GM12874 (cell line): ENCODE measurements at regions not wholly inside any gene's neighbourhood (a gene's known extent, or its start where the extent isn't known, plus 50 kb on each side); places are given as distances from the start of the nearest gene placed in this dataset.
A peak's percentile ranks its signal among the peaks of the same experiment; 100 is the strongest.

Experiments
- TF ChIP-seq, protein P1 (sequence below): IDR thresholded peaks from 2 replicates; pipeline ENCODE4 v1.5.1; 2011; ENCODE audit warnings: low read depth, mild to moderate bottlenecking, control low read depth, low read length, moderate library complexity; ENCODE audit not compliant: insufficient read depth

GRCh38 chr7:98724591-98724990 is 107.5 kb downstream of the NPTX2 start:
- TF ChIP-seq, protein P1, sequence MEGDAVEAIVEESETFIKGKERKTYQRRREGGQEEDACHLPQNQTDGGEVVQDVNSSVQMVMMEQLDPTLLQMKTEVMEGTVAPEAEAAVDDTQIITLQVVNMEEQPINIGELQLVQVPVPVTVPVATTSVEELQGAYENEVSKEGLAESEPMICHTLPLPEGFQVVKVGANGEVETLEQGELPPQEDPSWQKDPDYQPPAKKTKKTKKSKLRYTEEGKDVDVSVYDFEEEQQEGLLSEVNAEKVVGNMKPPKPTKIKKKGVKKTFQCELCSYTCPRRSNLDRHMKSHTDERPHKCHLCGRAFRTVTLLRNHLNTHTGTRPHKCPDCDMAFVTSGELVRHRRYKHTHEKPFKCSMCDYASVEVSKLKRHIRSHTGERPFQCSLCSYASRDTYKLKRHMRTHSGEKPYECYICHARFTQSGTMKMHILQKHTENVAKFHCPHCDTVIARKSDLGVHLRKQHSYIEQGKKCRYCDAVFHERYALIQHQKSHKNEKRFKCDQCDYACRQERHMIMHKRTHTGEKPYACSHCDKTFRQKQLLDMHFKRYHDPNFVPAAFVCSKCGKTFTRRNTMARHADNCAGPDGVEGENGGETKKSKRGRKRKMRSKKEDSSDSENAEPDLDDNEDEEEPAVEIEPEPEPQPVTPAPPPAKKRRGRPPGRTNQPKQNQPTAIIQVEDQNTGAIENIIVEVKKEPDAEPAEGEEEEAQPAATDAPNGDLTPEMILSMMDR: no peak

DNA sequence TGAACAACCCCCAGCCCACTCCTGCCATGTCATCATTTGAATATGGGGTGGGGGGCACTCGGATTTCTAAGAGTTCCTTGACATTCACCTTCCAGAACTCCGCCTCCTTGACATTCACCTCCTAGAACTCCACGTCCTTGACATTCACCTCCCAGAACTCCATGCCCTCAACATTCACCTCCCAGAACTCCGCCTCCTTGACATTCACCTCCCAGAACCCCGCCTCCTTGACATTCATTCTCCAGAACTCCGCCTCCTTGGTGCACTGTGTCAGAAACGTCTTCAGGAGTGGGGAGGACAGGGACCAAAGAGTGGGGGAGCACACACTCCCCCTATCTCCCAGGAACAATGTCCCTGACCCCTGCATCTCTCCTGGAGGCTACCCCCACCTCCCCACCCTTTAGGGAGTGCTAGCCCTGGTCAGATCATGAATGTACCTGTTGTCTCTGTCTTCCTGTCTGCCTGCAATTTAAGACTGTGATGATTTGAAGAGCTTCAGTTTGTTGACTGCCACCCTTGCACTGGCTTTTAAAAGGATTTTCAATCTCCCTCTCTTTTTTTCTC is 110.1 kb downstream of the NPTX2 start:
- TF ChIP-seq, protein P1: no peak

DNA sequence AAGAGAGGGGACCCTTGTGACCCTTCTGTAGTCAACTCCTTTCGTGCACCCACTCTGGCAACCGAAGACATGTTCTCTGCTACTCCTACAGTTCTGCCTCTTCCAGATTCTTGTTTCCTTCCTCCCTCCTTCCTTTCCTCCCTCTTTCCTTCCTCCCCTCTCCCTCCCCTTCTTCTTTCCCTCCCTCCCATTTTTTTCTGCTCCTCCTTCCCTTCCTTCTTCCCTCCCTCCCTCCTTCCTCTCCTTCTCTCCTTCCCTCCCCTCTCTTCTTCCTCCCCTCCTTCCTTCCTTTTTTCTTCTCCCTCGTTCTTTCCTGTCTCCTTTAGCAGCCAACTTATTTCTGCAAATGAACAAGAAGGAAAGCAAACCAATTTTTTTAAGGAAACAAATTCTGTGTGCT is 111.5 kb downstream of the NPTX2 start:
- TF ChIP-seq, protein P1: no peak

DNA sequence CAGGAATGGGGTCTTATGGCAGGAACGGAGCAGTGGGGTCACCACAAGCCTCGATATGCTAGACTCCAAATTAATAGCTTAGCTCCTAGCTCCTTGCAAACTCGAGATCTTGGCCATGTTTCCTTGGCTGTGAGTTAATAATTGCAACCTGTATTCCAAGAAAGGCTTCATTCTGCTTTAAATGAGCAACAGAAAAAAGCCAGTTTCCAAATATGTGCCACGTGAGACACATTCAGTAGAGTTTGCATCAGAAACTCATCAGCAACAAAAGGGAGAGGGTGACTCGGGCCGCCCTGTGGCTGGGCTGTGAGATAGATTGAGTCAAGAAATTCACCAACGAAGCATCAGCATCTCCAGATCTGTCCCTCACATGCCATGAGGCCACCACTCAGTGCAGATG is 112.0 kb downstream of the NPTX2 start:
- TF ChIP-seq, protein P1: no peak

DNA sequence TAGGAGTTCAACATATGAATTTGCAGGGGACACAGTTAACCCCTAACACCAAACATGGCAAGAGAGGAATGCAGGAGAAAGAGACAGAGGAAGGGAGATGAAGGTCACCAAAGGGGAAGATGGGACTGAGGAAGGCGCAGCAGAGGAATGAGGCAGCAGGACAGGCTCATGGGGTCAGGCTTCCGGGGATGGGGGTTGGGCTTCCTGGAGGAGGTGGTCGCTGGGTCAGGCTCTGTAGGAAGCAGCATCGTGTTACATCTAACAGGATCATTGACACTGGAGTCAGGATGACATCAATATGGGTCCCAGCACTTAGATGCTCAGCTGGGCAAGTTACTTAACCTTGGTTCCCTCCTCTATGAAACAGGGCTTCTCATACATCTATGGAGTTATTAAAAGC is 113.2 kb downstream of the NPTX2 start:
- TF ChIP-seq, protein P1: no peak

DNA sequence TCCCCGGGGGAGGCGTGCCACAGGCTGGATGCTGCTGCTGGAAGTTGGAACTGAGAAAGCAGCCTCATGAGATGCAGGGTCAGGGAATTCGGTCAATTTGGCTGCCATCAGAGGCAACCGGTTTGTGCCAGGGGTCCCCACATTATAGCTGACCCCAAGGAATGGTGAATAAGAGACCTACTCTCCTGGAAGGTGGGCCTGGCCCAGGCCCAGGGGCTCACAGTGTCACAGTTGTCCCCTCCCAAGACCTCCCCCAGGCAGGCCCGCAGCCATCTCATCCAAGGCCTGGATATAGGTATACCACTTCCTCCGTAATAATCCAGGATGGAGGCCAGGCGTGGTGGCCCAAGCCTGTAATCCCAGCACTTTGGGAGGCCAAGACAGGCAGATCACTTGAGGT is 114.6 kb downstream of the NPTX2 start:
- TF ChIP-seq, protein P1: no peak

DNA sequence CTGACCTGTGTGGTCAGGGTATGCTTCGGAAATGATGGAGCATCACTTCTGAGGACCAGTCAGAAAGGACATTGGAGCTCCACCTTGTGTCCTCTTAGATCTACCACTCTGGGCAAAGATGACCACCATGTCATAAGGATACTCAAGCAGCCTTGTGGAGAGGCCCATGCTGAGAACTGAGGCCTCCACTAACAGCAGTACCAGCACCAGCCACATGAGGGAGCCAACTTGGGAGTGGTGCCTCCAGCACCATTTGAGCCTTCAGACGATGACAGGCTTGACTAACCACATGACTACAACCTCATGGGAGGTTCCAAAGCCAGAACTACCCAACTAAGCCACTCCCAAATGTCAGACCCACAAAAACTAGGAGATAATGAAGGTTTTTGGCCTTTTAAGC is 116.0 kb downstream of the NPTX2 start:
- TF ChIP-seq, protein P1: peak; percentile 77
